Esophagus squamous epithelium (tissue), 5 donors: ENCODE measurements at regions not wholly inside any gene's neighbourhood (a gene's known extent, or its start where the extent isn't known, plus 50 kb on each side); places are given as distances from the start of the nearest gene placed in this dataset.

Experiments used
- DNase-seq: peaks from one replicate; lab custom pipeline; 2025; lab: John Stamatoyannopoulos, UW
- H3K27ac ChIP-seq, 4 donors: fragments of 200-600 bp; sonication (generic); one replicate each; pipeline ENCODE4 v1.5.1; 2016 to 2019; ENCODE audit warnings: mild to moderate bottlenecking in 1 of 4
- H3K27me3 ChIP-seq, 4 donors: fragments of 200-600 bp; sonication (generic); 1 replicate in 3 of 4; 2 replicates in 1 of 4; pipeline versions ENCODE4 v1.5.1 to v1.6.0; 2017 to 2021; ENCODE audit warnings: antibody characterized with exemption in 1 of 4
- H3K36me3 ChIP-seq, 3 donors: fragments of 200-600 bp; sonication (generic); one replicate each; pipeline ENCODE4 v1.5.1; 2016 to 2019
- H3K4me1 ChIP-seq, 3 donors: fragments of 200-600 bp; sonication (generic); one replicate each; pipeline ENCODE4 v1.5.1; 2017 to 2019
- H3K4me3 ChIP-seq, 4 donors: fragments of 200-600 bp; sonication (generic); 1 replicate in 3 of 4; 2 replicates in 1 of 4; pipeline ENCODE4 v1.5.1; 2016 to 2019; ENCODE audit warnings: mild to moderate bottlenecking in 2 of 4, moderate library complexity in 1 of 4
- H3K9me3 ChIP-seq, 3 donors: fragments of 200-600 bp; sonication (generic); one replicate each; pipeline ENCODE4 v1.5.1; 2016 to 2019
- POLR2A ChIP-seq, 4 donors: fragments of 450-650 bp; IDR thresholded peaks; one replicate each; pipeline ENCODE4 v1.6.1; 2017; ENCODE audit warnings: antibody characterized with exemption in 4 of 4, mild to moderate bottlenecking in 4 of 4, moderate library complexity in 3 of 4
- WGBS, 2 donors: methylation state at CpG; one replicate each; pipeline ENCODE4 v1.1.5; 2018; 5-methylcytosine and 5-hydroxymethylcytosine counted together
- intact Hi-C: fragments of 100-400 bp; cut with DNase I; formaldehyde crosslinking; loops from one replicate; pipeline ENCODE4 v1.15.0; 2022
- TF ChIP-seq, protein P1 (sequence below), 6 experiments: fragments of 450-650 bp in 4 of 6; fragments of 200-600 bp in 2 of 6; sonication (generic) in 2 of 6; IDR thresholded peaks; one replicate each; pipeline ENCODE4 v1.5.1; 2016 to 2019; ENCODE audit warnings: antibody characterized with exemption in 6 of 6, mild to moderate bottlenecking in 4 of 6, moderate library complexity in 4 of 6
- donor health status: DM: yes; HTN: yes; CAD: no.

DNA sequence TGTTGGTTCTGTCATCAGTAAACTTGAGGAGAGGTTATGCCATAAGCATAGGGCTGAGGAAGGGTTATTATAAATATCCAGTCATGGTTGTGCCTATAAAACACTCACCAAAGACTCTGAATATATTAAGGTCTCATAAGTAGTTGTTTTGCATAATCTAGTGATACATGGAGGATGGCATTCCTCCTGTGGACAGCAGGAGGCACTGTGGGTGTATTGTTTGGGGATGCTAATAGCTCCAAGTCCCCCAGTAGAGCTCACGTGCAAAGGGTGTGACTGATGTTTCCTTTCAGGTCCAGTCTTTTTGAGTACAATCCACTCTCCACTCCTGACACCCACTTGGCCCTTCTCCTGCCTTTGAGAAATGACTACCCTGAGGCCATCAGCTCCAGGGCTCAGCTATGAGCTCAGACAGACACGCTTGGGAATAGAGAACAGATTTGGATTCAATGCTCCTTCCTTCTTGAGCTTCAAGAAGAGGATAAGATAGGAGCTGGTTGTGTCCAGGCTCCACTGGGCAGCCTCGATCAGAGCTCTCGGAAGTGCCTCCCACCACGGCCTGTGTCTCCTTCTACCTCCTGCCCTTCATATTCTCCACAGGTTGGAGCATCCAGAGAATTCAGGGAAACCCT lies 85.2 kb upstream of the IGLL5 start:
- no peak overlapping the region for H3K4me3 ChIP-seq
- WGBS, 2 donors, result 67 to 75% methylated on average over 5 of the region's 5 CpGs
- peaks cover 0 to 52% (median 0%) of the 10 kb centered on the region in 4 donors for H3K27me3 ChIP-seq
- no peaks in the 10 kb centered on the region for H3K36me3 ChIP-seq
- DNase-seq, result no peak
- H3K4me1 ChIP-seq, result no peaks in the 10 kb centered on the region
- no peaks in the 10 kb centered on the region for H3K9me3 ChIP-seq
- TF ChIP-seq POLR2A (IDR thresholded peaks at IDR 0.05), result no peak
- TF ChIP-seq, protein P1, sequence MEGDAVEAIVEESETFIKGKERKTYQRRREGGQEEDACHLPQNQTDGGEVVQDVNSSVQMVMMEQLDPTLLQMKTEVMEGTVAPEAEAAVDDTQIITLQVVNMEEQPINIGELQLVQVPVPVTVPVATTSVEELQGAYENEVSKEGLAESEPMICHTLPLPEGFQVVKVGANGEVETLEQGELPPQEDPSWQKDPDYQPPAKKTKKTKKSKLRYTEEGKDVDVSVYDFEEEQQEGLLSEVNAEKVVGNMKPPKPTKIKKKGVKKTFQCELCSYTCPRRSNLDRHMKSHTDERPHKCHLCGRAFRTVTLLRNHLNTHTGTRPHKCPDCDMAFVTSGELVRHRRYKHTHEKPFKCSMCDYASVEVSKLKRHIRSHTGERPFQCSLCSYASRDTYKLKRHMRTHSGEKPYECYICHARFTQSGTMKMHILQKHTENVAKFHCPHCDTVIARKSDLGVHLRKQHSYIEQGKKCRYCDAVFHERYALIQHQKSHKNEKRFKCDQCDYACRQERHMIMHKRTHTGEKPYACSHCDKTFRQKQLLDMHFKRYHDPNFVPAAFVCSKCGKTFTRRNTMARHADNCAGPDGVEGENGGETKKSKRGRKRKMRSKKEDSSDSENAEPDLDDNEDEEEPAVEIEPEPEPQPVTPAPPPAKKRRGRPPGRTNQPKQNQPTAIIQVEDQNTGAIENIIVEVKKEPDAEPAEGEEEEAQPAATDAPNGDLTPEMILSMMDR (IDR thresholded peaks at IDR 0.05), result peak in 2 of 6 experiments; percentile 14 to 27
- intact Hi-C loops, result no loop called here
- H3K27ac ChIP-seq, result no peak overlapping the region

DNA sequence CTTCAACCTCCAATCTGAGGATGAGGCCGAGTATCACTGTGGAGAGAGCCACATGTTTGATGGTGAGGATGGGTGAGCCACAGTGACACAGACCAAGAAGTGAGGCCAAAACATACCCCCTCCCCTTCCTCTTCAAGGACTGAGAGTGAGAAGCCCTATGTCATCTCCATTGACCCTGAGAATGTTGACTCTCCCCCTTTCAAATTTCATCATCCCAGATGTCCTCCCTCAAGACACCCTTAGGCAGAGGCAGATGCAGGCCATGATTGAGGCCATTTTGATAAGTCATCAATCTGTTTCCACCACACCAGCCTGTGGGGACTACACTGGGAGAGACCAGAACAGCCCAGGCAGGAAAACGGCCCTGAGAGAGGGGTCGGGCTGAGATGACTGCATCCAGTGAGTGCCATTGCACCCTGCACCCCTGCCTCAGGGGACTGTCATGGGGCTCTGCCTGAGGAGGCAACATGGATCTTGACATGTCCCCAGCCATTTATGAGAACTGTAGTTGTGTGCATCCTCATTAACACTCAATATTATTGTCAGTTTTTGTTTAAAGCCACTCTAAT lies 84.2 kb upstream of the IGLL5 start:
- DNase-seq, result no peak
- H3K4me1 ChIP-seq, result no peaks in the 10 kb centered on the region
- no peak for TF ChIP-seq POLR2A (IDR thresholded peaks at IDR 0.05)
- TF ChIP-seq, protein P1 (IDR thresholded peaks at IDR 0.05), result no peak
- H3K27me3 ChIP-seq, result peaks cover 0 to 58% (median 0%) of the 10 kb centered on the region in 4 donors
- no peaks in the 10 kb centered on the region for H3K36me3 ChIP-seq
- H3K4me3 ChIP-seq, result no peak overlapping the region
- intact Hi-C loops, result no loop called here
- H3K27ac ChIP-seq, result no peak overlapping the region
- no peaks in the 10 kb centered on the region for H3K9me3 ChIP-seq
- 63 to 86% methylated on average over 1 to 2 of the region's 3 CpGs for WGBS, 2 donors

DNA sequence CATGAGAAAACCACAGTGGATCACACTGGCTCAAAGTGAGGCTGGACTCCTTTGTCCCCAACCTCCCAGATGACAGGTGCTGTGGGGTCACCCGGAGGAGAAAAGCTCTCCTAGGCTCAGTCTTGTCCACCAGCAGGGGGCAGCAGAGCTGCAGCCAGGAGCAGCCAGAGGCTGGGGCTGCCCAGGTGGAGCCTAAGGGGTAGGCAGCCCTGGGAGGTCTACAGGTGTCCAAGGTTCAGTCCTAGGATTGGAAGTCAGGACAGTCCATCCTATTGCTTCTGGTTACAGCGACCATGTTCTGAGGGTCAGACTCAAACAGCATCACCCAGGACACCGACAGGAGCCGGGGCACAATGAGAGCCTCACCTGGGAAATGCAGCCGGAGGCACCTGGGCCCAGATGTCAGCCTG lies 77.6 kb upstream of the IGLL5 start:
- intact Hi-C loops, result no loop called here

DNA sequence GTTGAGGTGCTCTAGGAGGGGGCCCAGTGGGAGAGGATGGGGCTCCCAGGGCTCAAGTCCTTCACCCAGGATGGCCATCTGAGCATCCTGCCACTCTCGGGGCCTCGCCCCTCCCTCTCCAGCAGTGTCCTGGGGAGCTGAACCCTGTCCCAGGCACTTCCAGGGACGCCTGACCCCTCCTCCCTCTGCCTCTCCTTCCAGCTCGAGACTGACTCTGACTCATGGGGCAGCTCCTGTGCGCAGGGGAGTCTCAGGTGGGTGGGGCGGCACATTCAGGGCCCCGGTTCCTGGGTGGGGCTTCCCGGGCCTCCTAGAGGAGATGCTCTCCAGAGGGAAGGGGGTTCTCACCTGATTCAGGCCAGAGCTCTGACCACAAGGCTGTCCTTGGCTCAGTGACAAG lies 77.1 kb upstream of the IGLL5 start:
- Histone ChIP-seq H3K27me3 (peaks cover 0 to 38% (median 0%) of the 10 kb centered on the region in 4 donors), H3K36me3 (no peaks in the 10 kb centered on the region), H3K9me3 (no peaks in the 10 kb centered on the region), H3K4me1 (no peaks in the 10 kb centered on the region), H3K27ac (no peak overlapping the region), H3K4me3 (no peak overlapping the region)
- TF ChIP-seq, protein P1 (IDR thresholded peaks at IDR 0.05), result no peak
- no peak for TF ChIP-seq POLR2A (IDR thresholded peaks at IDR 0.05)
- WGBS, 2 donors, result no CpG with 5 or more reads among the region's 8 CpGs
- no peak for DNase-seq
- intact Hi-C loops, result no loop called here

More for the DNA sequence above, 77.6 kb upstream of the IGLL5 start:
- Histone ChIP-seq H3K4me3 (no peak overlapping the region), H3K27me3 (peaks cover 0 to 38% (median 0%) of the 10 kb centered on the region in 4 donors), H3K27ac (no peak overlapping the region), H3K36me3 (no peaks in the 10 kb centered on the region), H3K9me3 (no peaks in the 10 kb centered on the region), H3K4me1 (no peaks in the 10 kb centered on the region)
- no CpG with 5 or more reads among the region's 5 CpGs for WGBS, 2 donors
- TF ChIP-seq, protein P1 (IDR thresholded peaks at IDR 0.05), result peak in 5 of 6 experiments; percentile 21 to 76 (median 47)
- no peak for TF ChIP-seq POLR2A (IDR thresholded peaks at IDR 0.05)
- no peak for DNase-seq
